Right cardiac atrium (tissue), 5 donors: ENCODE measurements at regions not wholly inside any gene's neighbourhood (a gene's known extent, or its start where the extent isn't known, plus 50 kb on each side); places are given as distances from the start of the nearest gene placed in this dataset.

Experiments used
- ATAC-seq, 2 donors: fragments of 200-7000 bp; cut with Tn5 transposase; one replicate each; pipeline versions ENCODE4 v1.8.0 to v1.9.1; 2020; ENCODE audit warnings: moderate library complexity in 2 of 2, mild to moderate bottlenecking in 1 of 2
- DNase-seq, 3 donors: peaks; one replicate each; pipeline ENCODE4 v3.0.0-alpha.2; 2020
- H3K27ac ChIP-seq: one replicate; pipeline ENCODE4 v1.5.1; 2013; ENCODE audit warnings: mild to moderate bottlenecking, low read length, control low read depth, moderate library complexity
- H3K27me3 ChIP-seq: one replicate; pipeline ENCODE4 v1.6.1; 2013; ENCODE audit not compliant: control insufficient read depth, insufficient read depth
- H3K4me1 ChIP-seq: one replicate; pipeline ENCODE4 v1.6.1; 2013; ENCODE audit warnings: low read length; ENCODE audit not compliant: control insufficient read depth, insufficient read depth
- H3K4me3 ChIP-seq: one replicate; pipeline ENCODE4 v1.5.1; 2013; ENCODE audit warnings: low read length, control low read depth
- H3K9me3 ChIP-seq: one replicate; pipeline ENCODE4 v1.6.1; 2013; ENCODE audit warnings: low read length; ENCODE audit not compliant: control insufficient read depth
- WGBS: extraction: QIAGEN DNeasy Blood & Tissue Kit; methylation state at CpG from one replicate; pipeline ENCODE4 v1.1.7; 2013; 5-methylcytosine and 5-hydroxymethylcytosine counted together
- intact Hi-C, 4 donors: fragments of 100-400 bp; cut with DNase I; formaldehyde crosslinking; loops; one replicate each; pipeline versions ENCODE4 v1.11.0 to v1.14.0; 2022 to 2023
- donor health status: healthy with polysubstance abuse.
- donor health status: DM: no; HTN: yes; CAD: no.
- donor health status: DM: no; HTN: no; CAD: no.
- donor health status: DM: no; HTN: yes; CAD: no; lungs with severe emphysema.
- donor health status: DM: yes; HTN: yes; CAD: no.

DNA sequence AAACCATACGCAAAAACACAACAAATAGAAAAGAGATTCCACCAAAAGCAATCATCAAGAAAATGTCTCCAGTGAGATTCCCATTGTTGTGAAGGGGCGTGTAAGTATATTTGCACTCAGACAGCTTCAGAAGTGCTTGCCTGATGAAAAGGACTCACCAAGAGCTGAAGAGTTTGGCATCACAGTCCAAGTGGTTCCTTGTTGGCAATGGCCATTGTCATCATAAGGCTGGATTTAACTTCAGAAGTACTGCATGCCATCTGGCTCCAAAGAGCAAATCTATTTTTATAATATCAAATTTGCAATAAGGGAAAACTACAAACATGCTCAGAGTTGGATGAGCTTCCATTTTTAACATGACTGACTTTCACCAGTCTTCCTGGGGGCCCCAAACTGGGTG lies 505.3 kb upstream of the NR2F2 start:
- Histone ChIP-seq H3K4me1 (no peaks in the 10 kb centered on the region), H3K4me3 (no peak overlapping the region), H3K27ac (no peak overlapping the region), H3K27me3 (no peaks in the 10 kb centered on the region), H3K9me3 (no peaks in the 10 kb centered on the region)
- peak; percentile 50 to 64 for ATAC-seq
- 54% methylated on average over 2 of the region's 2 CpGs for WGBS
- intact Hi-C loops: no loop called here
- DNase-seq: no peak

DNA sequence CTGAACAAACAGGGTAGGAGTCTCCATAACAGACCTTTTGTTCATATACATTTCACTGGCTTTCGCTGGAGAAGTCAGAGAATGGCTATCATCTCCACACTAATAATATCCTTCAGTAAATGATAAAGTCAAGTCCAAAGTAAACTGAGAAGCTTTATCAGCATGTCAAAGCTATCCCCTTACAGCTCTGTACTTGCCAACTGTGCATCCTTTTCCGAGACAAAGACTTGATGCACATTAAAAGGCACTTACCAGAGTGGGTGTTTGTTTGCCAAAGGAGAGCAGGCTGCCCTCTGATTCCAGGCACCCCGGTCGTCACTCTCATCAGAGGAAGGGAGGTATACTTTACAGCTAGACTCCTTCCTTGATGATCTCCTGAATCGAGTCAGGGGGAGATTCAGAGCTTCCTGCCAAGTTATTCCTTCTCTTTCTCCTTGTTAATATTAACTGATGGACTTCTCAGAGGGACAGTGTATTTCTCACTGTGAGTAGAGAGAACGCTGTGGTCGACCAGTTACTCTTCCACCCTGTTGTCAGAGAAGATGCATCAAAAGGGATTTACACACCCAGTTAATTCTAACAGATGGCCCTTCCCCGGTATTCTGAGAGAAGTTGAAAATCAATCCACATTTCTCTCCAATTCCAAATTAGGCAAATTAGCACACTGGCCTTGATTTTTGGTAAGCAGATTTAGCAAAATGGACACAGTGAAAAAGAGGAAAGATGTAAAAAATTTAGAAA lies 504.7 kb upstream of the NR2F2 start:
- intact Hi-C loops: no loop called here
- DNase-seq (no peak), ATAC-seq (peak; percentile 66 to 84)
- Histone ChIP-seq H3K27ac (no peak overlapping the region), H3K9me3 (no peaks in the 10 kb centered on the region), H3K27me3 (no peaks in the 10 kb centered on the region), H3K4me1 (no peaks in the 10 kb centered on the region), H3K4me3 (no peak overlapping the region)
- WGBS: 32% methylated on average over 8 of the region's 8 CpGs

DNA sequence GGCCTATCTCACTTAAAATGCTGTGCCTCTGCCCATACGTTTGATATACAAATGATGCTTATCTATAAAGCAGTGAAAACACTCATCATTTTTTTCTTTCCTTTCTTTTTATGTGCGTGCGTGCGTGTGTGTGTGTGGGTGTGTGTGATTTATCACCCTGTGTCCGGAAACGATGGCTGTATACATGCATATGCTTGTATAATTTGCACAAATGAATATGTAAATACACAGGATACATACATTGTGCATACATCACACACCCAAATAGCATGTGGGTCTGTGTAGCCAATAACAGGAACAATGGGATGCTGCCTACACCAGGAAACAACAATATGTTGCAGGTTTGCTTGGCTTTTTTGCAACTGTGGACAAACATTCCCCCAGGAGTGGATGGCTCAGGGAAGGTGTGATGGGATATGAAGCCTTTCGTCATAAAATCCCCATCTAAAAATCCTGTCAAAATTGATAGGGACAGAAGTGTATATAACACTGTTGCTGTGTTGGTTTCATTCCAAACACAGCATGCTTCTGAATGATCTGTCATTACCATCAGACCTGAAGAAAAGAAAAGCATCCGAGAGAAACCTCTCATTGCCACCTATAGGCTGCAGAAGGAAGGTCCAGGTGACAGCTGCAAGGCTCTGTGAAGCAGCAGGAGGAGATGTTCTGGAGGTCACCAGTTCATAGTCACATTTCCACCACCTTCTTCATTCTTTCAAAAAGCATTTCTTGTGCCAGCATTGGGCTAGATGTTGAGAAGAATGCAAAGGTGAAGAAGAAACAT lies 503.9 kb upstream of the NR2F2 start:
- no peak for ATAC-seq
- 86% methylated on average over 8 of the region's 8 CpGs for WGBS
- no peak for DNase-seq
- intact Hi-C loops: no loop called here
- Histone ChIP-seq H3K4me3 (no peak overlapping the region), H3K27me3 (no peaks in the 10 kb centered on the region), H3K4me1 (no peaks in the 10 kb centered on the region), H3K27ac (no peak overlapping the region), H3K9me3 (no peaks in the 10 kb centered on the region)

DNA sequence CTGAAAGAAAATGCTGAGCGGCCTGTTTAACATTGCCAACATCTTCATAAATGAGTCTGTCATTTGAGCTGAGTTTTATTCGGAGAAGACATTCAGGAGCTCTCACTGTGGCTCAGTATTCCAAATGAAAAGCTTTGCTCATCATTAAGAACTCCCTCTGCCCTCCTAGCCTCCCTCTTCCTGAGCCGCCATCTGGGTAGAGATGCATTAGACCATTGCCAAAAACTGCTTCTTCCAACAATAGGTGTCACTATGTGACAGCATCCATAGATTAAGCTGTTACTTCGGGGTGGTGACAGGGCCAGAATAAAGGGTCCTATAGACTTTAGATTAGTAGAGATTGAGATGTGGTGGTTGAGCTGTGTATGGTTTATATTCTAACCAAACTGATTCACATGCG lies 501.4 kb upstream of the NR2F2 start:
- ATAC-seq: no peak
- DNase-seq: no peak
- H3K27me3 ChIP-seq: no peaks in the 10 kb centered on the region
- H3K27ac ChIP-seq: no peak overlapping the region
- no peaks in the 10 kb centered on the region for H3K4me1 ChIP-seq
- WGBS: 85% methylated on average over 5 of the region's 5 CpGs
- H3K9me3 ChIP-seq: no peaks in the 10 kb centered on the region
- intact Hi-C loops: no loop called here
- H3K4me3 ChIP-seq: no peak overlapping the region

DNA sequence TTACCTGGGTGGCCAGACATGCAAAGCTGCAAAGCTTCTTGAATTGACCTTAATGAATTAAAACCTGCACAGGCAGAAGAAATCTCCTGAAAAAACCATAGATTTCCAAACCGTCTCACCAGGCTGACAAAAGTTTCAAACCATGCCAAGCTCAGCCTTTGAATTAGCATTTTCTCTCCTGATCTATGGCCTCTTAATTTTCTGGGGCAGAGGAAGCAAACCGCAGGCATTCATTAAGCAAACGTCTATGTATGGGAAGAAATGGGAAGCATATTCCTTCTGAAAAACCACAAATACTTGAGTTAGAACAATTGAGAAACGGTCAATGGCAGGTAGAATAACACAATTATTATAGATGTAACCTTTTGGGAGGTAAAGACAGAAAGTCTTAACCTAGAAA lies 500.2 kb upstream of the NR2F2 start:
- 89% methylated on average over 4 of the region's 4 CpGs for WGBS
- intact Hi-C loops: no loop called here
- H3K9me3 ChIP-seq: no peaks in the 10 kb centered on the region
- DNase-seq (no peak), ATAC-seq (no peak)
- no peak overlapping the region for H3K27ac ChIP-seq
- no peaks in the 10 kb centered on the region for H3K4me1 ChIP-seq
- no peak overlapping the region for H3K4me3 ChIP-seq
- H3K27me3 ChIP-seq: no peaks in the 10 kb centered on the region

DNA sequence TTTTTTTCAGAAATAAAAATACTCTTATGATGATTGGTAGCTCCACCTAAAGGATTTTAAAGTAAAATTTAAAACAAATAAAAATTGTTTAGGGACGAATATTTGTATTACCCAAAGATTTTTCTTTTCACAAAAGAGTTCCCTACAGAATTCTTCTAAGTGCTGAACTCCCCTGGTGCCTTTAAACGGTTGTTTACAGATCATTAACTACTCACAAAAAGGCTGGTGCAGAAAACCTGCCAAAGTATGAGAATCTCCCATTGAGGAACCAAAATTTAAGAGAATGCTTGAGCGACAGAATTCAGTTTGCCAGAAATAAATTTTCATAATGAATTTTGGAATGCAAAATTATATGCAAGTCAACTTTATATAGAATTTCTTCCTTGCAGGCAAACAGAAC lies 497.8 kb upstream of the NR2F2 start:
- ATAC-seq (no peak), DNase-seq (no peak)
- Histone ChIP-seq H3K9me3 (no peaks in the 10 kb centered on the region), H3K4me1 (no peaks in the 10 kb centered on the region), H3K4me3 (no peak overlapping the region), H3K27me3 (no peaks in the 10 kb centered on the region), H3K27ac (no peak overlapping the region)
- intact Hi-C loops: no loop called here
- 91% methylated on average over 3 of the region's 3 CpGs for WGBS

DNA sequence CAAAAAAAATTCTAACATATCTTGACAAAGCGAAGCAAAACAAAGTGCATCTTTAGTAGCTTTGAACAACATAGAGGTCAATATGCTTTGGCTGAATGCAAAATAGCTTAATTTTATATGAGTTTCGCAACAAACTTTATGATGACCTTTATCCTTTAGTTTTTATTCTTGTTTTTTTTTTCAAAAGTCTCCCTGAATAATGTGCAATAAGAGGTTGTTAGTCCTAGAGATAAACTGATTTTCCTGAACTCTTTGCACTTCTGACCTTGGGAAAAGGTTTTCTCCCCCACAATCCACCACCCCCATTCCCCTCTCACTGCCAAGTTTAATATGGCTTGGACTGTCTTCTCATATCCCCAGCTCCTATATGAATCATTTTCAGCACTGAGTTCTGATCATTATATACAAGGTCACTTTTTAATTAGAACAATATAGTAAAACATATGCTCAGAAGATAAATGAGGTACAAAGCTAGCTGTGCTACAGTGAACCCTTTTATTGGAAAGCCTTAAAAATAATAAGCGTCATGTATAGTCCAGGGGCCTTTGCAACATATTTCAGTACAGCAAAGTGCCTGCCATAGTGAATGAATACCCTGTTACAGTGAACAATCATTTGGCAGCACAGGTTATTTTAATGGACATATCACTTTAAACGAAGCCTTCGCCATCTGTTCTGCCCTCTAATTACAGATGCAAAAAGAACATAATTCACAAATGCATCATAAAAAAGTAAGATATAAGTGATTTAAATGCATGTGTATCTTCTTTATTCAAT lies 496.3 kb upstream of the NR2F2 start:
- DNase-seq: no peak
- no peaks in the 10 kb centered on the region for H3K9me3 ChIP-seq
- H3K4me3 ChIP-seq: no peak overlapping the region
- no peaks in the 10 kb centered on the region for H3K4me1 ChIP-seq
- H3K27ac ChIP-seq: no peak overlapping the region
- intact Hi-C loops: no loop called here
- no peaks in the 10 kb centered on the region for H3K27me3 ChIP-seq
- no peak for ATAC-seq
- WGBS: 96% methylated on average over 5 of the region's 5 CpGs

DNA sequence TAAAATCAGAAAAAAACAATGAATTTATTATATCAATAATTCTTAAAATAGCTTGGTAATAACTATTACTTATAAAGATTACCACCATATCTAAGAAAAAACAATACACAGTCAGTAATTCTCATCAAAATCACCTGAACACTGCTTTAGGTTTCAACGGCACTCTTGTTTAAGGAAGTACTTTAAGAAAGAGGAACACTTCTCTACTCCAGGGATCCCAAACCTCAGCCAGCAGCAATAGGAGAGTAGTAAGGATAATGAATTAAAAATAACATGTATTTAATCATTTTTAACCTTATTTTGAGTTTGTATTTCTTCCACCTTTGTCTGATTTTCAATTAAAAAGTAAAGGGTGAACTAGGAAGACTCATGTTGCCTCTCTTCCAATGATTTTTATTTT lies 494.0 kb upstream of the NR2F2 start:
- intact Hi-C loops: no loop called here
- Histone ChIP-seq H3K4me1 (no peaks in the 10 kb centered on the region), H3K27me3 (no peaks in the 10 kb centered on the region), H3K9me3 (no peaks in the 10 kb centered on the region), H3K4me3 (no peak overlapping the region), H3K27ac (no peak overlapping the region)
- no peak for ATAC-seq
- WGBS: 87% methylated on average over 1 of the region's 1 CpG
- DNase-seq: no peak

DNA sequence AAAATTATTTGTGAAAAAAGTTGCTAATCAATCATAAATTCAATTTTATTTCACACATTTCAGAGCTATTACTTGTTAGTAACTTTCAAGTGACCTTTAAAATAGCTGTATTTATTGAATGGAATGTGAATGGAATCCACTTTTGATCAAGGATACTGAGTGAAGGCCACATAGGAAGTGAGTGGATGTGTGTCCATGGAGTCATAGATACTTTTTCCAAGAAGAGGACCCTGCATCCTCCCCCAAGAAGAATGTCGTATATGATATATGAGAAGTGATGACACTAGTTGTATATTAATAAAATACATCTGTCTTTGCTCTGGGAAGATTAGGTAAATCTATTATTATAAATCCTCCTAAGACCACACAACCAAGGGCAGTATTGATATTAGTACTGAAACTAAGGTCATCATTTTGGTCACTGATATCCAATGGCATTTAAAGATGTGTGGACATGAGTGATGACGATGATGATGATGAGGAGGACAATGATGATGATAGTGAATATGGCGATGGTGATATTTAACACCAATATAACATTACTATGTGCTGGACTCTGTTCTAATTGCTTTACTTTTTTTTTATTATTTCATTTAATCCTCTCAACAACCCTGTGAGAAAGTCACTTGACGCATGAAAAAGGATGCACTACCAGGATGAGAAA lies 493.0 kb upstream of the NR2F2 start:
- WGBS: 94% methylated on average over 4 of the region's 4 CpGs
- DNase-seq (no peak), ATAC-seq (no peak)
- no peaks in the 10 kb centered on the region for H3K27me3 ChIP-seq
- H3K9me3 ChIP-seq: no peaks in the 10 kb centered on the region
- intact Hi-C loops: no loop called here
- H3K27ac ChIP-seq: no peak overlapping the region
- no peaks in the 10 kb centered on the region for H3K4me1 ChIP-seq
- no peak overlapping the region for H3K4me3 ChIP-seq

DNA sequence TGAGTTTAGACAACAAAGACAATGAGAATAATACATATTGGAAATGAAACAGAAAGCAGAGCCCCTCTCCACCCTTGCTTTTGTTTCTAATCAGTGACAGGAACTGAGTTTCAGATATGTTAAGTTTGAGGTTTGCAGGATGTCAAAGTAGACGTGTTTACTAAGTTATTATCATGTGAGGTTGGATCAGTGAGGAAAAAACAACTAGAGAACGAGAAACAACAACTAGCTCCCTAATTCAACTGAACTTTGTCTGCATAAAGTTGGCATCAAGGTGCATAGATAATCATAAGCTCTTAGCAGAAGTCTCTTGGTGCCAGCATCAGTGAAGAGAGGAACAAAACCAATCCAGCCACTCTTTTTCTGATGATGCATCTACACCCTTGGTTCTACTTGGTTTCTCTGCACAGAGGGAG lies 491.1 kb upstream of the NR2F2 start:
- ATAC-seq (peak in 1 of 2 donors; percentile 14), DNase-seq (no peak)
- intact Hi-C loops: no loop called here
- Histone ChIP-seq H3K4me1 (no peaks in the 10 kb centered on the region), H3K27ac (no peak overlapping the region), H3K4me3 (no peak overlapping the region), H3K9me3 (no peaks in the 10 kb centered on the region), H3K27me3 (no peaks in the 10 kb centered on the region)
- 34% methylated on average over 2 of the region's 2 CpGs for WGBS

DNA sequence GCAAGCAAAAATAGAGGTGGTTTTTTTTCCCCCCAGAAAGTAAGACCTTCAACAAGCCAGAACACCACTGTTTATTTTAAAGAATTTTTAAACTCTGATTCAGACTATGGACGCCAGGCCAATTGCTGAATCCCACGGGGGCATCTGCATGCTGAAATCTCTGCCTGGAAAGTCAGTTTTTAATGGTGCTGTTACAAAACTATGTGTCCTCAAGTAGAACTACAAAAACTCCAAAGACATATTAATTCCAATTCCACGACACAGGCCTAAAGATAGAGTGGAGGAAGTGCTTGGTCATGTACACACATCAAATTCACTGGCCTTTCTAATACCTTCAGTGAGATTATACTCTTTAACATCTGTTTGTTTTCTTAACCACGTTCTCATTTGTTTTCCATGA lies 490.5 kb upstream of the NR2F2 start:
- Histone ChIP-seq H3K27me3 (no peaks in the 10 kb centered on the region), H3K4me3 (no peak overlapping the region), H3K27ac (no peak overlapping the region), H3K9me3 (no peaks in the 10 kb centered on the region), H3K4me1 (no peaks in the 10 kb centered on the region)
- ATAC-seq (peak; percentile 68 to 83), DNase-seq (peak; percentile 71 to 89 (median 84))
- intact Hi-C loops: no loop called here
- WGBS: 57% methylated on average over 4 of the region's 4 CpGs
